ENCODE measurements at regions not wholly inside any gene's neighbourhood (a gene's known extent, or its start where the extent isn't known, plus 50 kb on each side); places are given as distances from the start of the nearest gene placed in this dataset.

DNA sequence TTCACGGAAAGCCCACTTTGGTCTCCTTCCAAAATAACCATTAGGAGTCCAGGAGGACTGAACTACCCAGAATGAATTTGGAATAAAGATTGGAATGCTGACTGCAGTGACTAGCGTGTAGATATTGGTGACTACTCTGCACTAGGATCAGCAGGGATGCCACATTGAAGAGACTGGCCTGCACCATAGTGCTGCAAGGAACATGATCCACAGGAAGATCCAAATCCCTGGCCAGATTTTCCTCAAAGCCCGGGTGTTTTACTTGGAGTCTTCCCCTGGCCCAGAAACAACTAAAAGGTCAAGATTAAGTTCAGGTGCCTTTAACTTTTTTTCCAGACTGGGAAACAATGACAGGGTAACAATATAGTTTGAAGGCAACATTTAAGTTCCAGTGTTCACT, 870.4 kb downstream of the CDH8 start:
- TF ChIP-seq CTCF (conservative IDR thresholded peaks at IDR 0.05; ENCODE audit: low read depth, low read length) (no peak), EZH2phosphoT487 (IDR thresholded peaks at IDR 0.05; ENCODE audit: borderline replicate concordance, low read length) (no peak)

Data from PC-3 (cell line).